Osteocyte (in vitro differentiated cells): ENCODE measurements at regions not wholly inside any gene's neighbourhood (a gene's known extent, or its start where the extent isn't known, plus 50 kb on each side); places are given as distances from the start of the nearest gene placed in this dataset.

Experiments used
- DNase-seq: peaks from one replicate; pipeline ENCODE4 v3.0.0; 2021; ENCODE audit warnings: mixed read lengths; ENCODE audit not compliant: unreplicated experiment; ENCODE audit errors: extremely low spot score
- H3K27ac Mint-ChIP-seq: one replicate; pipeline ENCODE4 v1.8.0; 2021; ENCODE audit warnings: mild to moderate bottlenecking, mixed read lengths; ENCODE audit not compliant: unreplicated experiment
- H3K27me3 Mint-ChIP-seq: one replicate; pipeline ENCODE4 v1.8.0; 2021; ENCODE audit warnings: mixed read lengths; ENCODE audit not compliant: unreplicated experiment
- H3K36me3 Mint-ChIP-seq: one replicate; pipeline ENCODE4 v1.8.0; 2021; ENCODE audit warnings: mixed read lengths; ENCODE audit not compliant: unreplicated experiment
- H3K4me1 Mint-ChIP-seq: one replicate; pipeline ENCODE4 v1.8.0; 2021; ENCODE audit warnings: mixed read lengths; ENCODE audit not compliant: unreplicated experiment
- H3K4me3 Mint-ChIP-seq: one replicate; pipeline ENCODE4 v1.8.0; 2021; ENCODE audit warnings: mild to moderate bottlenecking, moderate library complexity, mixed read lengths; ENCODE audit not compliant: unreplicated experiment
- H3K9me3 Mint-ChIP-seq: one replicate; pipeline ENCODE4 v1.8.0; 2021; ENCODE audit warnings: mixed read lengths; ENCODE audit not compliant: unreplicated experiment
- CTCF ChIP-seq: fragments of 200-600 bp; sonication (generic); IDR thresholded peaks from 2 replicates; pipeline ENCODE4 v1.5.0; 2021; ENCODE audit warnings: antibody characterized with exemption, mild to moderate bottlenecking, moderate library complexity

DNA sequence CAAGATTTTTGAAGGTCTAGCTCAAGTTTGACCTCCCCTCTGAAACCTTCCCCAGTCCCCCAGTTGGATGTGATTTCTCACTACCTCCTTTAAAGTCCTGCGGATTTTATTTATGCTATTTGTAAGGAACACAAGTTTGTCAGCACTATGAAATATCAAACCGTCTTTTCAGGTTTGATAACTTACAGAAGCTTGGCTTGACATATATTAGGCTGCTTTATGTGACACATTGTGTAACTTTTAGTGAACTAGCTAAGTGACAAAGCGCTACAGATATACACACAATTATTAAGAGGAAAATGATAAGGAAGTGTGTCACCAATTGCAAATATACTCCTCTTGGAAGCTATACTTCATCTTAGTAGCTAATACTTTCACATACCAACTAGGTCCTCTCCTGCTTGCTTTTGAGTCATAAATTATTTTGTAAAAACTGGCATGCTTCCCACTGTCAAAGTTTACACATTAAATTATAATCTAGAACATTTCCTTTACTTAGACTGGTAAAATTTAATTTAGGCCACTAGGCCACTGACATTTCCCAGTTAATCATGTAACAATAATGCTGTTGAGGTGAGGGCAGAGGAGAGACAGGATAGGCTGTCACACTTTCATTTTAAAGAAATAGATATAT, 149.5 kb downstream of the TMTC3 start:
- DNase-seq, result no peak
- no peaks in the 10 kb centered on the region for H3K27me3 Mint-ChIP-seq
- no peaks in the 10 kb centered on the region for H3K4me1 Mint-ChIP-seq
- H3K9me3 Mint-ChIP-seq, result peaks cover 19% of the 10 kb centered on the region
- peaks cover 2% of the 10 kb centered on the region for H3K36me3 Mint-ChIP-seq
- H3K4me3 Mint-ChIP-seq, result no peak overlapping the region
- no peak for TF ChIP-seq CTCF
- no peak overlapping the region for H3K27ac Mint-ChIP-seq

GRCh38 chr12:88298014-88298682, 156.0 kb downstream of the TMTC3 start:
- DNase-seq, result no peak
- Mint-ChIP-seq H3K27ac (peak overlapping the region; percentile 70), H3K9me3 (peaks cover 19% of the 10 kb centered on the region), H3K4me1 (peaks cover 28% of the 10 kb centered on the region), H3K36me3 (peaks cover 2% of the 10 kb centered on the region), H3K27me3 (no peaks in the 10 kb centered on the region), H3K4me3 (no peak overlapping the region)
- TF ChIP-seq CTCF, result no peak

- Mint-ChIP-seq H3K27me3 (no peaks in the 10 kb centered on the region), H3K36me3 (peaks cover 2% of the 10 kb centered on the region), H3K4me1 (peaks cover 28% of the 10 kb centered on the region), H3K27ac (peak overlapping the region; percentile 70), H3K4me3 (no peak overlapping the region), H3K9me3 (peaks cover 15% of the 10 kb centered on the region)
- TF ChIP-seq CTCF, result no peak
- no peak for DNase-seq
Observed at GRCh38 chr12:88298761-88299242, 156.7 kb downstream of the TMTC3 start.

GRCh38 chr12:88299567-88300101, 157.5 kb downstream of the TMTC3 start:
- Mint-ChIP-seq H3K27me3 (no peaks in the 10 kb centered on the region), H3K4me3 (no peak overlapping the region), H3K9me3 (peaks cover 7% of the 10 kb centered on the region), H3K4me1 (peaks cover 28% of the 10 kb centered on the region), H3K36me3 (peaks cover 2% of the 10 kb centered on the region), H3K27ac (peak overlapping the region; percentile 70)
- TF ChIP-seq CTCF, result no peak
- DNase-seq, result no peak

DNA sequence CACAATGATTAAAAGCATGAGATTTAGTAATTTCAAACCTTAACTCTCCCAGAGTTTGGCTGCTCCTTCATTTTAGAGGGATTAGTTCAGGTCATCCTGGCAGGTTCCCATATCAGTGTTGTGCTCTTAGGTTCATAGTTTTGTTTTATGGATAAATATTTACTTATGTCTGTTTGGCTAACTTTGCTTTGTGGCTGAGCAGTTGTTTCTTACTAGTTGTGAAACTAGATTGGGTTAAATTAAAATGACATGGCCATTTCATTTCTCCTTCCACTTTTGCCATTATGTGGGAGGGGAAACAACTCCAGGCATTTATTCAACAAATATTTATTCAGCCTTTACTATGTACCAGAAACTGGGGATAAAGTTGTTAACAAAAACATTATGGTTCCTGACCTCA, 158.8 kb downstream of the TMTC3 start:
- Mint-ChIP-seq H3K4me3 (no peak overlapping the region), H3K4me1 (peaks cover 37% of the 10 kb centered on the region), H3K36me3 (no peaks in the 10 kb centered on the region), H3K27ac (no peak overlapping the region), H3K9me3 (no peaks in the 10 kb centered on the region), H3K27me3 (no peaks in the 10 kb centered on the region)
- DNase-seq, result no peak
- TF ChIP-seq CTCF, result no peak
